ENCODE measurements at regions not wholly inside any gene's neighbourhood (a gene's known extent, or its start where the extent isn't known, plus 50 kb on each side); places are given as distances from the start of the nearest gene placed in this dataset.
"Not testable (repeated sequence)": the region's sequence is repeated elsewhere in the genome, so short reads cannot be mapped to it uniquely, and the experiment has no call there.

GRCh38 chr11:97078443-97078842, 688.6 kb downstream of the JRKL start:
- Histone ChIP-seq H3K27me3 (no peaks in the 10 kb centered on the region), H3K9me3 (peaks cover 0 to 19% (median 0%) of the 10 kb centered on the region in 3 donors), H3K27ac (no peak overlapping the region), H3K4me3 (no peak overlapping the region), H3K4me1 (no peaks in the 10 kb centered on the region), H3K36me3 (no peaks in the 10 kb centered on the region)
- no peak for DNase-seq
- WGBS, 2 donors, result 40 to 51% methylated on average over 2 of the region's 2 CpGs
- intact Hi-C loops (cut with DNase I), result no loop called here
- TF ChIP-seq CTCF (IDR thresholded peaks at IDR 0.05) (no peak), POLR2A (IDR thresholded peaks at IDR 0.05) (no peak)

- Histone ChIP-seq H3K4me1 (no peaks in the 10 kb centered on the region), H3K36me3 (no peaks in the 10 kb centered on the region), H3K4me3 (no peak overlapping the region), H3K9me3 (peaks cover 0 to 11% (median 0%) of the 10 kb centered on the region in 3 donors), H3K27ac (no peak overlapping the region), H3K27me3 (no peaks in the 10 kb centered on the region)
- TF ChIP-seq CTCF (IDR thresholded peaks at IDR 0.05) (no peak), POLR2A (IDR thresholded peaks at IDR 0.05) (no peak)
- DNase-seq, result no peak
- intact Hi-C loops (cut with DNase I), result no loop called here
These were observed 689.4 kb downstream of the JRKL start for GRCh38 chr11:97079244-97079643.

- Histone ChIP-seq H3K27ac (no peak overlapping the region), H3K27me3 (no peaks in the 10 kb centered on the region), H3K4me1 (no peaks in the 10 kb centered on the region), H3K36me3 (no peaks in the 10 kb centered on the region), H3K4me3 (no peak overlapping the region), H3K9me3 (no peaks in the 10 kb centered on the region)
- 67 to 76% methylated on average over 2 of the region's 2 CpGs for WGBS, 2 donors
- DNase-seq, result no peak
- TF ChIP-seq CTCF (IDR thresholded peaks at IDR 0.05) (no peak), POLR2A (IDR thresholded peaks at IDR 0.05) (no peak)
- intact Hi-C loops (cut with DNase I), result no loop called here
These were observed 697.6 kb downstream of the JRKL start for GRCh38 chr11:97087419-97087818.

GRCh38 chr11:97092823-97093222, 703.0 kb downstream of the JRKL start:
- Histone ChIP-seq H3K4me3 (no peak overlapping the region), H3K27ac (no peak overlapping the region), H3K36me3 (no peaks in the 10 kb centered on the region), H3K4me1 (no peaks in the 10 kb centered on the region), H3K27me3 (no peaks in the 10 kb centered on the region), H3K9me3 (no peaks in the 10 kb centered on the region)
- WGBS, 2 donors, result 18 to 69% methylated on average over 1 of the region's 1 CpG
- DNase-seq, result no peak
- TF ChIP-seq POLR2A (IDR thresholded peaks at IDR 0.05) (no peak), CTCF (IDR thresholded peaks at IDR 0.05) (no peak)
- intact Hi-C loops (cut with DNase I), result no loop called here

GRCh38 chr11:97102180-97102579, 712.4 kb downstream of the JRKL start:
- H3K4me1 ChIP-seq; intact Hi-C loops (cut with DNase I); H3K27ac ChIP-seq; H3K36me3 ChIP-seq; H3K4me3 ChIP-seq; H3K9me3 ChIP-seq; DNase-seq; H3K27me3 ChIP-seq: not testable (repeated sequence)
- WGBS, 2 donors, result 83 to 87% methylated on average over 3 of the region's 3 CpGs

- DNase-seq, result no peak
- Histone ChIP-seq H3K4me3 (no peak overlapping the region), H3K9me3 (no peaks in the 10 kb centered on the region), H3K36me3 (no peaks in the 10 kb centered on the region), H3K27me3 (no peaks in the 10 kb centered on the region), H3K27ac (no peak overlapping the region), H3K4me1 (no peaks in the 10 kb centered on the region)
- intact Hi-C loops (cut with DNase I), result no loop called here
- TF ChIP-seq POLR2A (IDR thresholded peaks at IDR 0.05), result no peak
- no peak for TF ChIP-seq CTCF (IDR thresholded peaks at IDR 0.05)
These were observed 717.8 kb downstream of the JRKL start for GRCh38 chr11:97107604-97108003.

Measured in esophagus squamous epithelium (tissue), 5 donors.